ENCODE measurements at regions not wholly inside any gene's neighbourhood (a gene's known extent, or its start where the extent isn't known, plus 50 kb on each side); places are given as distances from the start of the nearest gene placed in this dataset.

DNA sequence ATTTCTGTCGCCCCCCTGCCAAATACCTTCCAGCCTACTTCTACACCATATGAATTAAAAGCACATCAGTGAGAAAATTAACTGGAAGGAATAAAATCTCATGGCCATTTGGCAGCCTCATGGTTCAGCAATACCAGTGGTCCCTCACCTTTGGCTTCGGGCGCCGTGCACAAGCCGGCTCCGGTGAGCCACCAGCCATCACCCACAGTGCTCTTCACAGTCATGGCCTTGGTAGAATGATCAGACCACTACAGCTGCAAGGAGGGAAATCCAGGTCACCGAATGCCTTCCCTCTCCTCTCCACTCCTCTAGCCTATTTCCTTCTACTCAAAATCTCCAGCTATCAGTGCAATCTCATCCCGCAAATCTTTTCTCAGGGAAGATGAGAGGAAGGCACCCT is 239.1 kb downstream of the C1D start:
- H3K27me3 ChIP-seq (ENCODE audit: control insufficient read depth, insufficient read depth, low read length): no peaks in the 10 kb centered on the region
- no peaks in the 10 kb centered on the region for H3K36me3 ChIP-seq (ENCODE audit: control insufficient read depth, insufficient read depth, low read length)
- no peak overlapping the region for H3K4me3 ChIP-seq (ENCODE audit: low read depth, low read length)
- DNase-seq (ENCODE audit: low read depth): no peak
- ChIA-PET POLR2A (no interaction called here), CTCF (no interaction called here)
- no peak for TF ChIP-seq CTCF (IDR thresholded peaks at IDR 0.05; ENCODE audit: insufficient read depth, low read depth, low read length)

GRCh38 chr2:67824186-67824585 is 238.6 kb downstream of the C1D start:
- POLR2A ChIA-PET: no interaction called here
- Histone ChIP-seq H3K36me3 (ENCODE audit: control insufficient read depth, insufficient read depth, low read length) (no peaks in the 10 kb centered on the region), H3K27me3 (ENCODE audit: control insufficient read depth, insufficient read depth, low read length) (no peaks in the 10 kb centered on the region), H3K4me3 (ENCODE audit: low read depth, low read length) (no peak overlapping the region)
- no peak for TF ChIP-seq CTCF (IDR thresholded peaks at IDR 0.05; ENCODE audit: insufficient read depth, low read depth, low read length)
- CTCF ChIA-PET: interaction anchor here (1.0 kb wide), 1 partner anchor 16 kb away, joined by 3 read pairs; no protein-coding TSS in a partner anchor
- DNase-seq (ENCODE audit: low read depth): no peak

- CTCF ChIA-PET: no interaction called here
- Histone ChIP-seq H3K4me3 (ENCODE audit: low read depth, low read length) (no peak overlapping the region), H3K36me3 (ENCODE audit: control insufficient read depth, insufficient read depth, low read length) (no peaks in the 10 kb centered on the region), H3K27me3 (ENCODE audit: control insufficient read depth, insufficient read depth, low read length) (no peaks in the 10 kb centered on the region)
- no peak for DNase-seq (ENCODE audit: low read depth)
- POLR2A ChIA-PET: no interaction called here
- no peak for TF ChIP-seq CTCF (IDR thresholded peaks at IDR 0.05; ENCODE audit: insufficient read depth, low read depth, low read length)
Measured at GRCh38 chr2:67825476-67825875, 237.3 kb downstream of the C1D start.

- no peak for DNase-seq (ENCODE audit: low read depth)
- ChIA-PET POLR2A (no interaction called here), CTCF (no interaction called here)
- TF ChIP-seq CTCF (IDR thresholded peaks at IDR 0.05; ENCODE audit: insufficient read depth, low read depth, low read length): no peak
- no peaks in the 10 kb centered on the region for H3K27me3 ChIP-seq (ENCODE audit: control insufficient read depth, insufficient read depth, low read length)
- H3K36me3 ChIP-seq (ENCODE audit: control insufficient read depth, insufficient read depth, low read length): no peaks in the 10 kb centered on the region
- no peak overlapping the region for H3K4me3 ChIP-seq (ENCODE audit: low read depth, low read length)
Measured at GRCh38 chr2:67828066-67828465, 234.7 kb downstream of the C1D start.

DNA sequence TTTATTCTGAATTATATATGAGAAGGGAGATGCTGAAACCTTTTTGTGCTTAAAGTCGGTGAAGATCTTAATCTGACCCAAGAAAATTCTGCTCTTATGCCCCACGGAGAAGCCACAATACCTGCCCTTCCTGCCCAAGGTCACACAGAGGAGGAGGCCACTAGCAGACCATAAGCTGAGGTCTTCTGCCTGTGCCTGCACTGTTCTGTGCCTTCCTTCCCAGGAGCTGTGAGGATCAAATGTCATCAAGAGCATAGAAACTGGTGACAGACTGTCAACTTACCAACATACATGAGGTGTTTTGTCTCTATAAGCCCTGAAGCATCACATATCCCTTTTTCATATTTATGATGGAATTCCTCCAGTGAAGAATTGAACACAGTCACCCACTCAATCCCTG is 233.3 kb downstream of the C1D start:
- Histone ChIP-seq H3K27me3 (ENCODE audit: control insufficient read depth, insufficient read depth, low read length) (no peaks in the 10 kb centered on the region), H3K36me3 (ENCODE audit: control insufficient read depth, insufficient read depth, low read length) (no peaks in the 10 kb centered on the region), H3K4me3 (ENCODE audit: low read depth, low read length) (no peak overlapping the region)
- no peak for TF ChIP-seq CTCF (IDR thresholded peaks at IDR 0.05; ENCODE audit: insufficient read depth, low read depth, low read length)
- CTCF ChIA-PET: interaction anchor here (0.8 to 1.3 kb wide), 3 partner anchors 11 to 127 kb away, joined by 3 to 4 read pairs (median 3); no protein-coding TSS in a partner anchor
- POLR2A ChIA-PET: no interaction called here
- DNase-seq (ENCODE audit: low read depth): no peak
